Stomach smooth muscle (tissue), 2 donors: ENCODE measurements at regions not wholly inside any gene's neighbourhood (a gene's known extent, or its start where the extent isn't known, plus 50 kb on each side); places are given as distances from the start of the nearest gene placed in this dataset.

Experiments used
- H3K27ac ChIP-seq: one replicate; pipeline ENCODE4 v1.7.0; 2013; ENCODE audit warnings: mild to moderate bottlenecking, low read length, inconsistent platforms
- H3K27me3 ChIP-seq, 2 donors: one replicate each; pipeline ENCODE4 v1.7.0; 2013; ENCODE audit warnings: low read length in 2 of 2; ENCODE audit not compliant: insufficient read depth in 2 of 2, control insufficient read depth in 1 of 2
- H3K36me3 ChIP-seq, 2 donors: one replicate each; pipeline ENCODE4 v1.7.0; 2013; ENCODE audit warnings: low read length in 2 of 2; ENCODE audit not compliant: control insufficient read depth in 2 of 2, insufficient read depth in 2 of 2
- H3K4me1 ChIP-seq: one replicate; pipeline ENCODE4 v1.7.0; 2013; ENCODE audit warnings: low read length; ENCODE audit not compliant: control insufficient read depth, insufficient read depth
- H3K4me3 ChIP-seq, 2 donors: one replicate each; pipeline ENCODE4 v1.7.0; 2013; ENCODE audit warnings: low read length in 2 of 2
- H3K9ac ChIP-seq, 2 donors: one replicate each; pipeline ENCODE4 v1.7.0; 2013; ENCODE audit warnings: low read length in 2 of 2, mild to moderate bottlenecking in 1 of 2
- H3K9me3 ChIP-seq, 2 donors: one replicate each; pipeline ENCODE4 v1.7.0; 2013; ENCODE audit warnings: low read length in 2 of 2; ENCODE audit not compliant: control insufficient read depth in 2 of 2
- donor health status: healthy.
- donor health status: Pancreatic carcinoma.

DNA sequence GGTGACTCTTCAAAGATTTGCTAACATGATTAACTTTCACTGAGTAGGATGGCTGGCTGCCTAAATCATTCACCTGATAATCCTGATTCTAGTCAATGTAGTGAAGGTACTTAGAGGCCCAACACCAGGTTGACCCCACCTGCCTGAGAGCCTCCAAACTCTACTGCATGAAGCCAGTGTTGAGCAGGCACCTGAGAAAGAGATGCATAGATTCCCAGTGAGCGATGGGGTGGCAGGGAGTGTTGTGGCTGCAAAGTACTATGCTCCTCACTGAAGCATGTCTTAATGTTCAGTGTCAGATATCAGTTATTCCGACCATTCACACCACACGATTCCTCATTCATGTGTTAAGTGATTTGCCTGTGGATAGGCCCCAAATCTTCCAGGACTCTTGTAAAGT lies 804.4 kb downstream of the TLE4 start:
- H3K9me3 ChIP-seq = no peaks in the 10 kb centered on the region
- no peak overlapping the region for H3K4me3 ChIP-seq
- H3K27me3 ChIP-seq = no peaks in the 10 kb centered on the region
- no peaks in the 10 kb centered on the region for H3K36me3 ChIP-seq
- no peak overlapping the region for H3K27ac ChIP-seq
- H3K4me1 ChIP-seq = no peaks in the 10 kb centered on the region
- H3K9ac ChIP-seq = no peak overlapping the region

DNA sequence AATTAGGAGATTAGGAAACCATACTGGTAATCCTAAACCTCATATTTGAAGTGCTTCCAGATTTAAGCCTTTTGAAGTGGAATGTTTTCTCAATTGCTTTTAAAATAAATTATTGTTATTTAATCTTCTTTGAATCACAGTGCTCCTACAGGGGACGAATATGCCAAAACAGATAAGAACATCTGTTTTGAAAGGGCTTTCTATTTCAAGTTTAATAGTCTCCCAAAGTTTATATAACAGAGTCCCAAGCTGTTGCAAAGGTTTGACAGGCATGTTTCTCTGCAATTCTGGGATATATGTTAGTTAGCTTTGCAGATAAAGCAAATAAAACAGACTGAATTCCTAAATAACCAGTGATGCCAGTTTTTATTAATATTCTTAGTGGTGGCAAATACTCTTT lies 803.7 kb downstream of the TLE4 start:
- Histone ChIP-seq H3K27ac (no peak overlapping the region), H3K9ac (no peak overlapping the region), H3K36me3 (no peaks in the 10 kb centered on the region), H3K4me1 (no peaks in the 10 kb centered on the region), H3K9me3 (no peaks in the 10 kb centered on the region), H3K27me3 (no peaks in the 10 kb centered on the region), H3K4me3 (no peak overlapping the region)

DNA sequence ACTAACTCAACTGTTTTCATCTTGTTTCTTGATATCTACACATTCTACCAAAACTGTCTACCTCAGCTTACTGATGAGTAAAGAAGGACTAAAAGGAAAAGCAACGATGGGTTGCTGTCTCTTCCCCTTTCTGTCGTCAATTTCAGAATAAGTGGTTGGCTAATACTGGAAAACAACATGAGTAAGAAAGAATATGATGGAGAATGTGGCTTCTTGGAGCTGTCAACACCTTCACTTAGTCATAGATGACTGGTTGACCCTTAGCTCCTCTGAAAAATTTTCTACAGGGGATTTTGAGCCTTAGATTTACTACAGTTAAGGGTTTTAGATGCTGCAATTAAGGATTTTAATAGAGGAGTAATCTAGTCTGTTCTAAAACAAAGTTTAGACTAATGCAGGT lies 797.9 kb downstream of the TLE4 start:
- no peak overlapping the region for H3K27ac ChIP-seq
- no peaks in the 10 kb centered on the region for H3K4me1 ChIP-seq
- peaks cover 0 to 6% of the 10 kb centered on the region in 2 donors for H3K9me3 ChIP-seq
- no peaks in the 10 kb centered on the region for H3K36me3 ChIP-seq
- H3K9ac ChIP-seq = no peak overlapping the region
- H3K27me3 ChIP-seq = no peaks in the 10 kb centered on the region
- H3K4me3 ChIP-seq = no peak overlapping the region

DNA sequence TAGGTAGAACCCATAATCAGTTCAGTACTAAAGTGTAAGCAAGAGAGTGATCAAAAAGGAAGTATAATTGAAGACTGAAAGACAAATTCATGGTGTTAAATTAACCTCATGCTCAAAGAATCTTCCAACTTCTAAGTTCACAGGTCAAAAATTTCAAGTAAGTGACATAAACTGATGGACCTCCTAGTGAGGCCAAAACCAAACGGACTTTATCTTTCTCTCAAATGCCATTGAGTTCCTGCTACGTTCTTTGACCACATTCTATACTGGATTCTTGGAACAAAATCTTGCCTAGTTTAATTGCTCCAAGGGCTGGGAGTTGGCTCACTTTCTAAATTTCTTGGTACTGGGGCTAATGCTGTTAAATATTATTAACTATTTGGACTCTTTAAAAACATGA lies 794.9 kb downstream of the TLE4 start:
- no peak overlapping the region for H3K27ac ChIP-seq
- H3K9me3 ChIP-seq = peaks cover 0 to 6% of the 10 kb centered on the region in 2 donors
- H3K9ac ChIP-seq = no peak overlapping the region
- H3K27me3 ChIP-seq = no peaks in the 10 kb centered on the region
- H3K4me3 ChIP-seq = no peak overlapping the region
- no peaks in the 10 kb centered on the region for H3K36me3 ChIP-seq
- H3K4me1 ChIP-seq = no peaks in the 10 kb centered on the region

DNA sequence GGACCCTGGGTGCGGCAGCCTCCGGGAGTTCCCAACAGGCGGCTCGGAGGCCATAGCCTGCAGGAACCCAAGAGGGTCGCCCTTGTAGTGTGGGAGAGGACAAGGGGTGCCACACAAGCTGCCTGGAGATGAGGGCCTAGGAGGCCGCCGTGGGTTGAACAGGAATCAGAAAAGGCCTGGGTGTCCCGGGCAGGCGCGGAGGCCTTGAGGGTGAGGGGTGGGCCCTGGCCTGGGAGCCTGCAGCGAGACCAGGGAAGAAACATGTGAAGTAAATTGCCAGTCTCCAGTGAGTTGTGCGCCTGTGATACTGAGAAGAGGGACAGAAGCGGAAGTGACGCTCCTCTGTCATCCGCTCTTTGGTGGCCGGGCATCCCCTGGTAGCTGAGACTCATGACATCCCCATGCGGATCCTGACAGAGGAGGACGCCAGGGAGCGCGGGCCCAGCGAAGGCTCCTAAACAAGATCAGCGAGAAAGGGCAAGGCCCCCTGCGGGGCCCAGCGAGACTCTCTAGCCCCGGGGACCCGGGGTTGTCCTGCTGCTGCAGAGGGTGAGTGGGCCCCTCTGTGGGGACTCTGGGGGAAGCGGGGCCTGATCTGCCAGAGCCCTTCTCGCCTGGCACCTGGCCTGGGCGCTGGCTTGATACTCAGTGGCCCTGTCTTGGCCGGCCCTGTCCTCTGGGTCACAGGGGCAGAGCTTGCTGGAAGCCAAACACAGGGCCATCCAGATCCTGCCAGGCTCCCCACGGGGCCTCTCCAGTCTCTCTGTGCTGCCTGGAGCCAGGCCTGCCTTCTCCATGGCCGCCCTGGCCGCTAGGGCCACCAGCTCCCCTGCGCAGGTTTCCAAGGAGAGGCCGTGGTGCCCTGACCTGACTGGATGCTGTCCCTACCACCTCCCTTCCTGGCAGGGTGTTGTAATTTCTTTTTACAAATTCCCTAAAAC lies 788.4 kb downstream of the TLE4 start:
- Histone ChIP-seq H3K27ac (no peak overlapping the region), H3K9ac (no peak overlapping the region), H3K4me1 (no peaks in the 10 kb centered on the region), H3K27me3 (no peaks in the 10 kb centered on the region), H3K4me3 (no peak overlapping the region), H3K36me3 (no peaks in the 10 kb centered on the region), H3K9me3 (peaks cover 0 to under 1% of the 10 kb centered on the region in 2 donors)

DNA sequence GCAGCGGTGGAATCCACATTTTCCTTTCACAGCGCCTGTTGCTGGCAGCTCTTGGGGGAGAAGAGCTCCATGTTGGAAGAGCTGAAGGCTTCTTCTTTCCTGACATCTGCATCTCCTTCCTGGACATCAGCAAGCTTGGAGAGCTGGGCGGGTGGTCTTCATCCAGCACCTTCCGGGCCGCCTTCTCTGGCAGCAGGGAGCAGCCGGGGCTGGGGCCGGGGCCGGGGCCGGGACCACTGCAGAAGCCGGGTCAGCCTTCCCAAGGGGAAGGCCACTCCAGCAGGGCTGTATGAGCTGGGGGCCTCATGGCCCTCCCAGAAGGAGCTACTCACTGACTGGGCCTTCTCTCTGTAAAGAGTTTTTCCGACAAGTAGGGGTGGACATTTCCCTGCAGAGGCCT lies 787.5 kb downstream of the TLE4 start:
- no peaks in the 10 kb centered on the region for H3K36me3 ChIP-seq
- H3K9ac ChIP-seq = no peak overlapping the region
- H3K27ac ChIP-seq = no peak overlapping the region
- no peaks in the 10 kb centered on the region for H3K9me3 ChIP-seq
- no peak overlapping the region for H3K4me3 ChIP-seq
- no peaks in the 10 kb centered on the region for H3K4me1 ChIP-seq
- no peaks in the 10 kb centered on the region for H3K27me3 ChIP-seq

DNA sequence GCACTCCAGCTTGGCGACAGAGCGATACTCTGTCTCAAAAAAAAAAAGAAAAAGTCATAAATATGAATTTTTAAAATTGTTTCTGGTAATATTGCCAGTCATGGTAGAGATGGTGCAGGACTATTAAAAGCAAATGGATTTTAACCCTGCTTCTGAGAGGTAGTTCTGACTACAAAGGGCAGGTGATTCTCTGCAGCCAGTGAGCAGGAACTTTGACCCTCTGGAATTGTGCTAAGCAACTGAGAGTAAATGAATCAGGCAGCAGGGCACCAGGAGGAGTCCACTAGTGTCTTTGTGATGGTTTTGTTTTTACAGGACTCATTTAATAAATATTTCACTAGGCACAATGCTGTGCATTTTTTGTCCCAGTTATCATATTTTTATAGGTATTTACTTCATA lies 781.2 kb downstream of the TLE4 start:
- H3K4me3 ChIP-seq = no peak overlapping the region
- no peaks in the 10 kb centered on the region for H3K4me1 ChIP-seq
- H3K9me3 ChIP-seq = no peaks in the 10 kb centered on the region
- H3K27me3 ChIP-seq = no peaks in the 10 kb centered on the region
- H3K27ac ChIP-seq = no peak overlapping the region
- no peaks in the 10 kb centered on the region for H3K36me3 ChIP-seq
- H3K9ac ChIP-seq = no peak overlapping the region

DNA sequence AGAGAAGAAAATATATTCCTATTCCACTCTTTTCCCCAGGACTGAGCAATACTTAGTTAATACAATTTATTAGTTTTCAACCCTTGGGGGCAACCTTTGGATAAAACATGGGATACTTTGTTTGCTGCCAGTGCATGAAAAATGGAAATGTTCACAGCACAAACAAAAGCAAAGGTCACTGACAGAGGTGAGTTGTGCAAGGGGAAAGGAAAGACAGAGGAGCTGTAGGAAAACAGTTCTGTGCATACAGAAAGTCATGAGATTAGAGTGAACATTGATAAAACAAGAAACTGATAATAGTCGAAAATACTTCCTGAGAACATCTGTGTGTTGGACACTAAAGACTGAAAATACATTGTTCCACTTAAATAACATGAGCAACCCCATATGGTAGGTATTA lies 779.8 kb downstream of the TLE4 start:
- peaks cover 2% of the 10 kb centered on the region for H3K4me1 ChIP-seq

DNA sequence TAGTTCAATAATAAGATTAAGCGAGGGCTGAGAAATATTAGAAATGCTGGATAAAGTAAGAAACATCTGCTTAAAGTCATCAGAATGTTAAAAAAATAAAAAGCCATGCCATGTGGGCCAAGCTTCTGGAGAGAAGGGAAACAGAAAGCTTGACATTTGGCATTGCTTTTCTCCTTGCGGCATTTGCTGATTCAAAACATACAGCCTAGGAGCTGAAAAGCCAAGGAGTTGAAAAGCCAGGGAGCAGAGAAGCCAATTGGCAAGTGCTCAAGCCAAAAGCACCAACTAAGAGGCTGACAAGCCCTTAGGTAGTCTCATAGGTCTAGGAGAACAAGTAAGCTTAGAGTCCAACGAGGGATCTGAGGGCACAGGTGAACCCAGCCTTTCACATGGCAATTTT lies 754.3 kb downstream of the TLE4 start:
- H3K9me3 ChIP-seq = peaks cover 0 to 3% of the 10 kb centered on the region in 2 donors
- H3K4me1 ChIP-seq = peaks cover 3% of the 10 kb centered on the region

More for the DNA sequence above, 779.8 kb downstream of the TLE4 start:
- Histone ChIP-seq H3K9ac (no peak overlapping the region), H3K27ac (no peak overlapping the region), H3K36me3 (no peaks in the 10 kb centered on the region), H3K4me3 (no peak overlapping the region), H3K27me3 (no peaks in the 10 kb centered on the region), H3K9me3 (no peaks in the 10 kb centered on the region)

DNA sequence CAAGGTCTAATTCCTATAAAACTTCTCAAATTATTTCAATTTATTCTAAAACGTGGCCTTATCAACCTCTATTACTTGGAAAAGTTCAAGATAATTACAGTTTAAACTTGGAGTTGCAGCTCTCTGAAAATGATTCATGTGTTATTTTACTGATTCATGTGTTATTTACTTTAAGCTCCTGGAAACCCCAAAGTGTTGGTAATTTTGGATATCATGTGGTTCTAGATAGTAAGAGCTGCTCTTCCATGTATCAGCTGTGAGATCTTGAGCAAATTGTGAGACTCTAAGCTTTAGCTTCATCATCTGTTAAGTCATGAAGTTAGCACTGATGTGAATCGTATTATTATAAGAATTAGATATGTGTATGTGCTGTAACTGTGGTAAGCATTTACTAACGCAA lies 749.2 kb downstream of the TLE4 start:
- Histone ChIP-seq H3K27ac (no peak overlapping the region), H3K9me3 (no peaks in the 10 kb centered on the region), H3K4me1 (peaks cover 3% of the 10 kb centered on the region)

More for the DNA sequence above, 754.3 kb downstream of the TLE4 start:
- H3K4me3 ChIP-seq = no peak overlapping the region
- H3K36me3 ChIP-seq = no peaks in the 10 kb centered on the region
- no peak overlapping the region for H3K9ac ChIP-seq
- H3K27me3 ChIP-seq = no peaks in the 10 kb centered on the region
- no peak overlapping the region for H3K27ac ChIP-seq

DNA sequence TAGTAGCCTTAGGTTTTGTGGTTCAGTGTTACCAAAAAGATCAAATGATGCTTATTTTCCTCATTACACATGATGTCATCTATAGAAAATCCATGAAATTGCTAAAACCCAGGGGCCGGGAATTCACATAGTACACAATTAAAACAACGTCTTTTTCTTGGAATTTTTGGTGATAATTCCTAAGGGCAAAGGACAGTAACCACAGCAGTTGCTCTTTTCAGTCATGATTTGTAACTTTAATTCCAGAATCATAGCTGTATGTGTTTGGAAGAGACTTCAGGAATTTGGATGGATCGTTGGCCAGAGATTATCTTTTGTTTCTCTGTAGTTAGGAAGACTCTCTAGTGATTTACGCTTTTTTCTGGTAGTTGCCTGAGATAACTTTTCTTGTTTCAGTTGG lies 748.7 kb downstream of the TLE4 start:
- H3K9ac ChIP-seq = no peak overlapping the region
- H3K4me1 ChIP-seq = no peaks in the 10 kb centered on the region
- H3K9me3 ChIP-seq = no peaks in the 10 kb centered on the region
- H3K27ac ChIP-seq = no peak overlapping the region
- no peak overlapping the region for H3K4me3 ChIP-seq
- H3K36me3 ChIP-seq = no peaks in the 10 kb centered on the region
- no peaks in the 10 kb centered on the region for H3K27me3 ChIP-seq

More for the DNA sequence above, 749.2 kb downstream of the TLE4 start:
- Histone ChIP-seq H3K36me3 (no peaks in the 10 kb centered on the region), H3K9ac (no peak overlapping the region), H3K27me3 (no peaks in the 10 kb centered on the region), H3K4me3 (no peak overlapping the region)
